ENCODE measurements at regions not wholly inside any gene's neighbourhood (a gene's known extent, or its start where the extent isn't known, plus 50 kb on each side); places are given as distances from the start of the nearest gene placed in this dataset.

DNA sequence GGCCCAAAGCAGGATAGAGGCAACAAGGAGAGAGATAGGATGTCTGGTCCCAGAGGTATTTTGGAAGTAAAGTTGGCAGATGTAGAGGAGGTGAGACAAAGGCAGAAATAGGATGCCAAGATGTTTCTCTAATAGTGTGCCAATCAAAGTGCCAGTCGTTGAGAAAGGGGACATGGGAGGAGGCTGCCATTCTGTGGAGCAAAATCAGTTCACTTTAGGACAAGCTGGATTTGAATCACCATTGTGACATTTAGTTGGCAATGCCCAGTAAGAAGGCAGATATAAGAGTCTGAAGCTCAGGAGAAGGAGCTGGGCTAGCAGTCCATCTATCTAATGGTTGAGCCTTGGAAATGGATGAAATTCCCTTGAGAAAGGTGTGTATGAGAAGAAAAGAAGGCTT, 53.8 kb downstream of the ADRB2 start:
- WGBS (ENCODE audit: insufficient coverage): 77% methylated on average over 1 of the region's 1 CpG
- Mint-ChIP-seq H3K36me3 (peaks cover 3 to 4% of the 10 kb centered on the region in 2 donors), H3K9me3 (peaks cover 0 to 2% (median under 1%) of the 10 kb centered on the region in 7 donors)

DNA sequence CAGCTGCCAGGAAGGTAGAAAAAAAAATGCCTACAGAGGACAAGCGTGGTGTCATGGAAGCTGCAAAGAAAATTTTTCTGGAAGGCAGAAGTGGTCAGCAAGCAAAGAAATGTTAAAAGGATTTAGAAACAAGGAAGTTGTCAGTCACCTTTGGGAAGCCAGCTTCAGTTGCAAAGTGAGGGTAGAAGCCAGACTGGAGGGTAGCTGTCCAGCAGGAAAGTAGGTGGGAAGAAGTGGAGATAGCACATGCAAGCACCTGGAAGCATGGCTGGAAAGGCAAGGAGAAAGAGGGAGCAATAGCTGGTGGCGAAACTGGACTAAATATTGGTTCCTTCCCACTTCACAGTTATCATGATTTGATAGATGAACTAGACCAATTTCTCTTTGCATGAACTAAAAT, 54.3 kb downstream of the ADRB2 start:
- H3K9ac ChIP-seq (ENCODE audit: insufficient read depth, low read length, poor library complexity, severe bottlenecking): no peak overlapping the region
- H2AFZ ChIP-seq (ENCODE audit: insufficient read depth, low read depth, low read length, poor library complexity, severe bottlenecking): no peak overlapping the region
- H4K20me1 ChIP-seq (ENCODE audit: insufficient read depth, low read length): no peaks in the 10 kb centered on the region
- H3K36me3 ChIP-seq (replicated peaks in 1 of 2; ENCODE audit: control insufficient read depth in 1 of 2, insufficient read depth in 2 of 2, low read length in 2 of 2): no peaks in the 10 kb centered on the region
- Mint-ChIP-seq H3K27ac (no peak overlapping the region), H3K4me3 (no peak overlapping the region), H3K36me3 (peaks cover 3 to 4% of the 10 kb centered on the region in 2 donors), H3K9me3 (peaks cover 2 to 6% (median 3%) of the 10 kb centered on the region in 7 donors), H3K27me3 (ENCODE audit: low read depth in 3 of 3) (peaks cover 0 to 1% (median 0%) of the 10 kb centered on the region in 3 donors), H3K4me1 (peaks cover 16% of the 10 kb centered on the region)
- no peaks in the 10 kb centered on the region for H3K79me2 ChIP-seq (ENCODE audit: insufficient read depth, low read length)
- H3K4me1 ChIP-seq (ENCODE audit: control insufficient read depth in 1 of 2, insufficient read depth in 2 of 2, low read length in 2 of 2): peaks cover 0 to 4% of the 10 kb centered on the region in 2 donors
- no peak overlapping the region for H3K27ac ChIP-seq (ENCODE audit: low read depth in 1 of 2, low read length in 2 of 2)
- no peak overlapping the region for H3K4me2 ChIP-seq (replicated peaks; ENCODE audit: extremely low read depth, low read length, poor library complexity, severe bottlenecking)
- TF ChIP-seq, protein P1, sequence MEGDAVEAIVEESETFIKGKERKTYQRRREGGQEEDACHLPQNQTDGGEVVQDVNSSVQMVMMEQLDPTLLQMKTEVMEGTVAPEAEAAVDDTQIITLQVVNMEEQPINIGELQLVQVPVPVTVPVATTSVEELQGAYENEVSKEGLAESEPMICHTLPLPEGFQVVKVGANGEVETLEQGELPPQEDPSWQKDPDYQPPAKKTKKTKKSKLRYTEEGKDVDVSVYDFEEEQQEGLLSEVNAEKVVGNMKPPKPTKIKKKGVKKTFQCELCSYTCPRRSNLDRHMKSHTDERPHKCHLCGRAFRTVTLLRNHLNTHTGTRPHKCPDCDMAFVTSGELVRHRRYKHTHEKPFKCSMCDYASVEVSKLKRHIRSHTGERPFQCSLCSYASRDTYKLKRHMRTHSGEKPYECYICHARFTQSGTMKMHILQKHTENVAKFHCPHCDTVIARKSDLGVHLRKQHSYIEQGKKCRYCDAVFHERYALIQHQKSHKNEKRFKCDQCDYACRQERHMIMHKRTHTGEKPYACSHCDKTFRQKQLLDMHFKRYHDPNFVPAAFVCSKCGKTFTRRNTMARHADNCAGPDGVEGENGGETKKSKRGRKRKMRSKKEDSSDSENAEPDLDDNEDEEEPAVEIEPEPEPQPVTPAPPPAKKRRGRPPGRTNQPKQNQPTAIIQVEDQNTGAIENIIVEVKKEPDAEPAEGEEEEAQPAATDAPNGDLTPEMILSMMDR (IDR thresholded peaks at IDR 0.05): no peak
- no peak for DNase-seq
- WGBS (ENCODE audit: insufficient coverage): 25% methylated on average over 1 of the region's 2 CpGs
- no peaks in the 10 kb centered on the region for H3K9me3 ChIP-seq (replicated peaks in 1 of 2; ENCODE audit: control insufficient read depth in 1 of 2, insufficient read depth in 1 of 2, low read length in 2 of 2)
- intact Hi-C loops (cut with micrococcal nuclease): no loop called here
- no peak overlapping the region for H3K4me3 ChIP-seq (replicated peaks in 1 of 3; ENCODE audit: low read depth in 2 of 3, low read length in 3 of 3)
- H3K27me3 ChIP-seq (ENCODE audit: control insufficient read depth in 2 of 2, insufficient read depth in 2 of 2, low read length in 2 of 2): no peaks in the 10 kb centered on the region

More for the DNA sequence above, 53.8 kb downstream of the ADRB2 start:
- H3K4me1 Mint-ChIP-seq: peaks cover 16% of the 10 kb centered on the region
- peaks cover 0 to 1% (median 0%) of the 10 kb centered on the region in 3 donors for H3K27me3 Mint-ChIP-seq (ENCODE audit: low read depth in 3 of 3)
- H3K27ac Mint-ChIP-seq: no peak overlapping the region
- Histone ChIP-seq H3K4me3 (replicated peaks in 1 of 3; ENCODE audit: low read depth in 2 of 3, low read length in 3 of 3) (no peak overlapping the region), H3K79me2 (ENCODE audit: insufficient read depth, low read length) (no peaks in the 10 kb centered on the region), H3K36me3 (replicated peaks in 1 of 2; ENCODE audit: control insufficient read depth in 1 of 2, insufficient read depth in 2 of 2, low read length in 2 of 2) (no peaks in the 10 kb centered on the region), H3K4me1 (ENCODE audit: control insufficient read depth in 1 of 2, insufficient read depth in 2 of 2, low read length in 2 of 2) (peaks cover 0 to 4% of the 10 kb centered on the region in 2 donors), H3K4me2 (replicated peaks; ENCODE audit: extremely low read depth, low read length, poor library complexity, severe bottlenecking) (no peak overlapping the region), H2AFZ (ENCODE audit: insufficient read depth, low read depth, low read length, poor library complexity, severe bottlenecking) (no peak overlapping the region), H3K27ac (ENCODE audit: low read depth in 1 of 2, low read length in 2 of 2) (no peak overlapping the region), H4K20me1 (ENCODE audit: insufficient read depth, low read length) (no peaks in the 10 kb centered on the region), H3K9me3 (replicated peaks in 1 of 2; ENCODE audit: control insufficient read depth in 1 of 2, insufficient read depth in 1 of 2, low read length in 2 of 2) (no peaks in the 10 kb centered on the region), H3K27me3 (ENCODE audit: control insufficient read depth in 2 of 2, insufficient read depth in 2 of 2, low read length in 2 of 2) (no peaks in the 10 kb centered on the region), H3K9ac (ENCODE audit: insufficient read depth, low read length, poor library complexity, severe bottlenecking) (no peak overlapping the region)
- TF ChIP-seq, protein P1 (IDR thresholded peaks at IDR 0.05): no peak
- intact Hi-C loops (cut with micrococcal nuclease): no loop called here
- no peak for DNase-seq
- H3K4me3 Mint-ChIP-seq: no peak overlapping the region
